ENCODE measurements at regions not wholly inside any gene's neighbourhood (a gene's known extent, or its start where the extent isn't known, plus 50 kb on each side); places are given as distances from the start of the nearest gene placed in this dataset.

- TF ChIP-seq SP1 (IDR thresholded peaks at IDR 0.05) (no peak), LEF1 (IDR thresholded peaks at IDR 0.05; ENCODE audit: borderline replicate concordance) (no peak), TARDBP (IDR thresholded peaks at IDR 0.05) (no peak)
- TF ChIP-seq, protein P1, sequence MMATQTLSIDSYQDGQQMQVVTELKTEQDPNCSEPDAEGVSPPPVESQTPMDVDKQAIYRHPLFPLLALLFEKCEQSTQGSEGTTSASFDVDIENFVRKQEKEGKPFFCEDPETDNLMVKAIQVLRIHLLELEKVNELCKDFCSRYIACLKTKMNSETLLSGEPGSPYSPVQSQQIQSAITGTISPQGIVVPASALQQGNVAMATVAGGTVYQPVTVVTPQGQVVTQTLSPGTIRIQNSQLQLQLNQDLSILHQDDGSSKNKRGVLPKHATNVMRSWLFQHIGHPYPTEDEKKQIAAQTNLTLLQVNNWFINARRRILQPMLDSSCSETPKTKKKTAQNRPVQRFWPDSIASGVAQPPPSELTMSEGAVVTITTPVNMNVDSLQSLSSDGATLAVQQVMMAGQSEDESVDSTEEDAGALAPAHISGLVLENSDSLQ (IDR thresholded peaks at IDR 0.05): no peak
Measured at GRCh38 chr3:194935632-194936470, 250.2 kb downstream of the FAM43A start.
